HepG2 (cell line): ENCODE measurements at regions not wholly inside any gene's neighbourhood (a gene's known extent, or its start where the extent isn't known, plus 50 kb on each side); places are given as distances from the start of the nearest gene placed in this dataset.

Source experiments
- ATAC-seq: fragments of 200-7000 bp; cut with Tn5 transposase; 3 replicates; pipeline ENCODE4 v1.9.1; 2020; ENCODE audit warnings: mild to moderate bottlenecking, moderate library complexity
- BruUV-seq: library from RNA; stranded (reverse); fragments of 400-500 nt; replicated peaks from 2 replicates; lab custom pipeline; 2021; lab: Mats Ljungman, UMichigan
- CTCF ChIA-PET: fragments of 300-600 bp; formaldehyde crosslinking; extraction: SDS; loops from one replicate; lab custom pipeline; 2021; ENCODE audit warnings: low total read pairs, inconsistent platforms, low intra/inter-chr PET ratio; lab: Yijun Ruan, JAX
- POLR2A ChIA-PET: fragments of 350-600 bp; sonication (Branson Sonifier 250); formaldehyde crosslinking; loops from one replicate; lab custom pipeline; 2020; ENCODE audit warnings: antibody characterized with exemption, inconsistent platforms; lab: Yijun Ruan, JAX
- DNase-seq: peaks from one replicate; pipeline ENCODE4 v3.0.0-alpha.2; 2015; ENCODE audit warnings: low spot score
- FAIRE-seq: peaks from 3 replicates; lab custom pipeline; 2011; peaks lifted over from hg19 to GRCh38; lab: Jason Lieb, UNC
- H2AFZ ChIP-seq: one replicate; pipeline ENCODE4 v1.6.1; 2011; ENCODE audit warnings: low read length, inconsistent platforms
- H3K27ac ChIP-seq: fragments of 300-600 bp; 3 replicates; pipeline ENCODE4 v1.8.0; 2011; ENCODE audit warnings: mixed run types, mild to moderate bottlenecking, mixed read lengths, low read length, inconsistent platforms; ENCODE audit not compliant: insufficient read depth; ENCODE audit errors: extremely low read length
- H3K27me3 ChIP-seq, 2 experiments: fragments of 200-600 bp in 1 of 2; 2 replicates in 1 of 2; 3 replicates in 1 of 2; pipeline versions ENCODE4 v1.6.0 to v1.8.0; 2011; ENCODE audit warnings: low read length in 2 of 2, mild to moderate bottlenecking in 2 of 2, moderate library complexity in 2 of 2, inconsistent platforms in 1 of 2; ENCODE audit not compliant: insufficient read depth in 2 of 2, control insufficient read depth in 1 of 2
- H3K36me3 ChIP-seq, 2 experiments: fragments of 200-600 bp in 1 of 2; replicated peaks in 1 of 2; 2 replicates in 1 of 2; 3 replicates in 1 of 2; pipeline versions ENCODE4 v1.5.1 to v1.8.0; 2011; ENCODE audit warnings: low read length in 2 of 2, inconsistent platforms in 1 of 2; ENCODE audit not compliant: insufficient read depth in 2 of 2, control insufficient read depth in 1 of 2
- H3K4me1 ChIP-seq: 2 replicates; pipeline ENCODE4 v1.5.1; 2012; ENCODE audit warnings: low read length, inconsistent platforms; ENCODE audit not compliant: insufficient read depth
- H3K4me2 ChIP-seq: 2 replicates; pipeline ENCODE4 v1.6.0; 2011; ENCODE audit warnings: low read depth, low read length, inconsistent platforms
- H3K4me3 ChIP-seq, 3 experiments: fragments of 200-600 bp in 1 of 3; sonication (generic), shearing (Covaris generic) in 1 of 3; replicated peaks in 1 of 3; 2 replicates each; pipeline ENCODE4 v1.5.1; 2011 to 2016; ENCODE audit warnings: low read length in 3 of 3, inconsistent platforms in 2 of 3, low read depth in 2 of 3, mild to moderate bottlenecking in 2 of 3, control low read depth in 1 of 3, mixed read lengths in 1 of 3; ENCODE audit not compliant: insufficient read depth in 1 of 3
- H3K79me2 ChIP-seq: one replicate; pipeline ENCODE4 v1.6.1; 2011; ENCODE audit warnings: low read length, inconsistent platforms; ENCODE audit not compliant: insufficient read depth
- H3K9ac ChIP-seq: 2 replicates; pipeline ENCODE4 v1.6.0; 2011; ENCODE audit warnings: mild to moderate bottlenecking, low read depth, low read length, inconsistent platforms; ENCODE audit not compliant: insufficient read depth
- H3K9me3 ChIP-seq: 2 replicates; pipeline ENCODE4 v1.5.1; 2012; ENCODE audit warnings: mild to moderate bottlenecking, low read length
- H4K20me1 ChIP-seq: 2 replicates; pipeline ENCODE4 v1.6.0; 2011; ENCODE audit warnings: inconsistent platforms, mild to moderate bottlenecking, low read length, moderate library complexity; ENCODE audit not compliant: insufficient read depth
- CBX5 ChIP-seq: sonication (generic); formaldehyde crosslinking; IDR thresholded peaks from 2 replicates; pipeline ENCODE4 v1.4.0; 2020; ENCODE audit warnings: missing genetic modification reagents, borderline replicate concordance
- CCAR2 ChIP-seq: fragments of 200-400 bp; formaldehyde crosslinking; optimal IDR thresholded peaks from 2 replicates; pipeline ENCODE3; 2018; ENCODE audit warnings: low read depth, mild to moderate bottlenecking, low read length, moderate library complexity
- FOXP1 ChIP-seq, 2 experiments: fragments of 450-650 bp in 1 of 2; IDR thresholded peaks; 2 replicates each; pipeline ENCODE4 v1.6.1; 2017 to 2018; ENCODE audit warnings: antibody characterized with exemption in 1 of 2
- NAIF1 ChIP-seq: sonication (generic); formaldehyde crosslinking; IDR thresholded peaks from 2 replicates; pipeline ENCODE4 v1.5.0; 2020; ENCODE audit warnings: mild to moderate bottlenecking, missing genetic modification reagents, borderline replicate concordance
- NFIC ChIP-seq: IDR thresholded peaks from 2 replicates; pipeline ENCODE4 v1.6.1; 2012; ENCODE audit warnings: mild to moderate bottlenecking, low read length, inconsistent platforms
- SAFB2 ChIP-seq: sonication (generic); formaldehyde crosslinking; IDR thresholded peaks from 2 replicates; pipeline ENCODE4 v1.5.1; 2020; ENCODE audit warnings: missing genetic modification reagents, low read depth, mild to moderate bottlenecking, borderline replicate concordance
- SIX4 ChIP-seq: sonication (generic); formaldehyde crosslinking; IDR thresholded peaks from 2 replicates; pipeline ENCODE4 v1.4.0; 2020; ENCODE audit warnings: missing genetic modification reagents
- ZNF550 ChIP-seq: sonication (generic); formaldehyde crosslinking; IDR thresholded peaks from 2 replicates; pipeline ENCODE4 v1.4.0; 2020; ENCODE audit warnings: mild to moderate bottlenecking, missing genetic modification reagents, borderline replicate concordance
- WGBS: methylation state at CpG from one replicate; pipeline ENCODE4 v1.1.6; 2017; ENCODE audit warnings: low lambda C conversion rate; 5-methylcytosine and 5-hydroxymethylcytosine counted together
- in situ Hi-C: cut with HindIII; loops from 2 replicates; pipeline ENCODE4 v1.10.0; 2017; ENCODE audit warnings: low pct_unique_long_range_greater_than_20kb; ENCODE audit not compliant: extremely low pct_ligation_motif_present
- intact Hi-C: fragments of 100-400 bp; cut with micrococcal nuclease; formaldehyde crosslinking; loops from one replicate; pipeline ENCODE4 v1.10.0; 2022; ENCODE audit not compliant: unreplicated experiment
- TF ChIP-seq, protein P1 (sequence below): sonication (generic); formaldehyde crosslinking; IDR thresholded peaks from 2 replicates; pipeline ENCODE4 v1.4.0; 2020; ENCODE audit warnings: missing genetic modification reagents
- TF ChIP-seq, protein P2 (sequence below): sonication (generic); formaldehyde crosslinking; IDR thresholded peaks from 2 replicates; pipeline ENCODE4 v1.9.0; 2021; ENCODE audit warnings: missing genetic modification reagents, borderline replicate concordance

DNA sequence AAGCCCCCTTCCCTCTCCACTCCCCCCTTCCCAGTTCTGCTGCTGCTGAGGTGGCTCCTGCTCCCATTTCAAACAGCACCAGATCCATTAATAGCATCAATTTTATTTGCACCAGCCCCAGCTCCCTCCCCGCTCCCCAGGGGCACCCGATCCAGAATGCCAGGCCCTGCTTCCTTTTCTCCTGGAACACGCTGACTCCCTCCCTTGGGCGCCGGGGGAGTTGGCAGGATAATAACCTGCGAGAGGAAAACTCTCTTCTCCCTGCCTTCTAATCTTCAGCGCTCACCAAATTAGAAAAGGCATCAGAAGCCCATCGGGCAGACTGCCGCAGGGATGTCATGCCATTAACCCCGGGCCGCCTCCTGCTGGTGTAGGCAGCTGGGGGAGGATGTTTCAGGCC, 77.8 kb downstream of the NCR2 start:
- Histone ChIP-seq H3K9me3 (no peaks in the 10 kb centered on the region), H4K20me1 (no peaks in the 10 kb centered on the region; the same call in 1 of the 2 replicates), H3K79me2 (no peaks in the 10 kb centered on the region), H3K27ac (no peak overlapping the region), H3K4me2 (no peak overlapping the region), H2AFZ (no peak overlapping the region), H3K4me3 (no peak overlapping the region), H3K27me3 (peaks cover 24 to 92% of the 10 kb centered on the region in 2 experiments; a peak in 4 of 5 replicates), H3K9ac (no peak overlapping the region), H3K4me1 (no peaks in the 10 kb centered on the region), H3K36me3 (no peaks in the 10 kb centered on the region)
- no peak for DNase-seq
- ChIA-PET POLR2A (no interaction called here), CTCF (no interaction called here)
- no TSS peak for BruUV-seq
- intact Hi-C loops, result no loop called here
- TF ChIP-seq CBX5 (CRISPR knock-in tag), result no peak
- TF ChIP-seq, protein P1, sequence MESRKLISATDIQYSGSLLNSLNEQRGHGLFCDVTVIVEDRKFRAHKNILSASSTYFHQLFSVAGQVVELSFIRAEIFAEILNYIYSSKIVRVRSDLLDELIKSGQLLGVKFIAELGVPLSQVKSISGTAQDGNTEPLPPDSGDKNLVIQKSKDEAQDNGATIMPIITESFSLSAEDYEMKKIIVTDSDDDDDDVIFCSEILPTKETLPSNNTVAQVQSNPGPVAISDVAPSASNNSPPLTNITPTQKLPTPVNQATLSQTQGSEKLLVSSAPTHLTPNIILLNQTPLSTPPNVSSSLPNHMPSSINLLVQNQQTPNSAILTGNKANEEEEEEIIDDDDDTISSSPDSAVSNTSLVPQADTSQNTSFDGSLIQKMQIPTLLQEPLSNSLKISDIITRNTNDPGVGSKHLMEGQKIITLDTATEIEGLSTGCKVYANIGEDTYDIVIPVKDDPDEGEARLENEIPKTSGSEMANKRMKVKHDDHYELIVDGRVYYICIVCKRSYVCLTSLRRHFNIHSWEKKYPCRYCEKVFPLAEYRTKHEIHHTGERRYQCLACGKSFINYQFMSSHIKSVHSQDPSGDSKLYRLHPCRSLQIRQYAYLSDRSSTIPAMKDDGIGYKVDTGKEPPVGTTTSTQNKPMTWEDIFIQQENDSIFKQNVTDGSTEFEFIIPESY (CRISPR knock-in tag), result no peak
- TF ChIP-seq ZNF550 (CRISPR knock-in tag), result no peak
- TF ChIP-seq SAFB2 (CRISPR knock-in tag), result no peak
- no peak for TF ChIP-seq SIX4 (CRISPR knock-in tag)
- TF ChIP-seq CCAR2, result no peak
- TF ChIP-seq, protein P2, sequence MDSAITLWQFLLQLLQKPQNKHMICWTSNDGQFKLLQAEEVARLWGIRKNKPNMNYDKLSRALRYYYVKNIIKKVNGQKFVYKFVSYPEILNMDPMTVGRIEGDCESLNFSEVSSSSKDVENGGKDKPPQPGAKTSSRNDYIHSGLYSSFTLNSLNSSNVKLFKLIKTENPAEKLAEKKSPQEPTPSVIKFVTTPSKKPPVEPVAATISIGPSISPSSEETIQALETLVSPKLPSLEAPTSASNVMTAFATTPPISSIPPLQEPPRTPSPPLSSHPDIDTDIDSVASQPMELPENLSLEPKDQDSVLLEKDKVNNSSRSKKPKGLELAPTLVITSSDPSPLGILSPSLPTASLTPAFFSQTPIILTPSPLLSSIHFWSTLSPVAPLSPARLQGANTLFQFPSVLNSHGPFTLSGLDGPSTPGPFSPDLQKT, result no peak
- TF ChIP-seq FOXP1 (IDR thresholded peaks at IDR 0.05), result no peak
- TF ChIP-seq FOXP1 (CRISPR knock-in tag; IDR thresholded peaks at IDR 0.05), result no peak
- TF ChIP-seq NFIC, result no peak
- no peak for TF ChIP-seq NAIF1 (CRISPR knock-in tag)
- ATAC-seq, result no peak
- no peak for FAIRE-seq
- WGBS, result 27% methylated on average over 11 of the region's 11 CpGs
- in situ Hi-C loops, result no loop called here
